Small intestine (tissue), 7 donors: ENCODE measurements at regions not wholly inside any gene's neighbourhood (a gene's known extent, or its start where the extent isn't known, plus 50 kb on each side); places are given as distances from the start of the nearest gene placed in this dataset.
"Not testable (repeated sequence)": the region's sequence is repeated elsewhere in the genome, so short reads cannot be mapped to it uniquely, and the experiment has no call there.

Experiments
- DNase-seq, 2 donors: peaks; one replicate each; pipeline versions ENCODE4 v3.0.0 to v3.0.0-alpha.2; 2013
- FAIRE-seq: peaks from 2 replicates; lab custom pipeline; 2012; peaks lifted over from hg19 to GRCh38; lab: Jason Lieb, UNC
- H3K27ac ChIP-seq, 3 donors: one replicate each; pipeline ENCODE4 v1.5.1; 2013; ENCODE audit warnings: low read length in 2 of 3, mild to moderate bottlenecking in 2 of 3, control low read depth in 1 of 3, inconsistent platforms in 1 of 3, low read depth in 1 of 3, moderate library complexity in 1 of 3
- H3K27me3 ChIP-seq, 3 donors: one replicate each; pipeline ENCODE4 v1.6.1; 2013; ENCODE audit warnings: low read length in 3 of 3, inconsistent platforms in 1 of 3; ENCODE audit not compliant: control insufficient read depth in 3 of 3, insufficient read depth in 3 of 3
- H3K36me3 ChIP-seq, 3 donors: one replicate each; pipeline ENCODE4 v1.6.1; 2013; ENCODE audit warnings: low read length in 3 of 3, inconsistent platforms in 1 of 3, low read depth in 1 of 3, mild to moderate bottlenecking in 1 of 3, moderate library complexity in 1 of 3; ENCODE audit not compliant: control insufficient read depth in 3 of 3, insufficient read depth in 2 of 3
- H3K4me1 ChIP-seq, 3 donors: one replicate each; pipeline ENCODE4 v1.6.1; 2013; ENCODE audit warnings: low read length in 2 of 3, inconsistent platforms in 1 of 3, low read depth in 1 of 3, mild to moderate bottlenecking in 1 of 3, moderate library complexity in 1 of 3; ENCODE audit not compliant: control insufficient read depth in 3 of 3, insufficient read depth in 2 of 3
- H3K4me3 ChIP-seq, 3 donors: one replicate each; pipeline ENCODE4 v1.5.1; 2013; ENCODE audit warnings: low read length in 3 of 3, control low read depth in 1 of 3, inconsistent platforms in 1 of 3, low read depth in 1 of 3, mild to moderate bottlenecking in 1 of 3, moderate library complexity in 1 of 3
- H3K9me3 ChIP-seq, 2 donors: one replicate each; pipeline ENCODE4 v1.6.1; 2013; ENCODE audit warnings: low read depth in 1 of 2, low read length in 1 of 2; ENCODE audit not compliant: control insufficient read depth in 2 of 2, insufficient read depth in 1 of 2
- WGBS, 3 donors: extraction: QIAGEN DNeasy Blood & Tissue Kit; methylation state at CpG; one replicate each; pipeline ENCODE4 v1.1.7; 2013; 5-methylcytosine and 5-hydroxymethylcytosine counted together
- donor health status: healthy with polysubstance abuse.
- donor health status: control.
- donor health status: control.
- donor health status: Bipolar disorder and iron deficiency.
- donor health status: healthy.

- DNase-seq, result peak; percentile 14 to 40
- 73 to 86% (median 86%) methylated on average over 4 of the region's 4 CpGs for WGBS, 3 donors
- no peaks in the 10 kb centered on the region for H3K36me3 ChIP-seq
- H3K4me3 ChIP-seq, result no peak overlapping the region
- no peaks in the 10 kb centered on the region for H3K27me3 ChIP-seq
- H3K27ac ChIP-seq, result no peak overlapping the region
- FAIRE-seq, result no peak
- peaks cover 0 to 3% (median 0%) of the 10 kb centered on the region in 3 donors for H3K4me1 ChIP-seq
- H3K9me3 ChIP-seq, result no peaks in the 10 kb centered on the region
These were observed 409.7 kb upstream of the PIK3R1 start for GRCh38 chr5:67805666-67806348.

- Histone ChIP-seq H3K4me3 (no peak overlapping the region), H3K27ac (no peak overlapping the region), H3K27me3 (no peaks in the 10 kb centered on the region), H3K9me3 (peaks cover 0 to 9% of the 10 kb centered on the region in 2 donors), H3K36me3 (no peaks in the 10 kb centered on the region), H3K4me1 (peaks cover 0 to 3% (median 0%) of the 10 kb centered on the region in 3 donors)
- 70 to 89% (median 79%) methylated on average over 2 of the region's 2 CpGs for WGBS, 3 donors
- FAIRE-seq (no peak), DNase-seq (no peak)
These were observed 412.8 kb upstream of the PIK3R1 start for GRCh38 chr5:67802766-67803165.

DNA sequence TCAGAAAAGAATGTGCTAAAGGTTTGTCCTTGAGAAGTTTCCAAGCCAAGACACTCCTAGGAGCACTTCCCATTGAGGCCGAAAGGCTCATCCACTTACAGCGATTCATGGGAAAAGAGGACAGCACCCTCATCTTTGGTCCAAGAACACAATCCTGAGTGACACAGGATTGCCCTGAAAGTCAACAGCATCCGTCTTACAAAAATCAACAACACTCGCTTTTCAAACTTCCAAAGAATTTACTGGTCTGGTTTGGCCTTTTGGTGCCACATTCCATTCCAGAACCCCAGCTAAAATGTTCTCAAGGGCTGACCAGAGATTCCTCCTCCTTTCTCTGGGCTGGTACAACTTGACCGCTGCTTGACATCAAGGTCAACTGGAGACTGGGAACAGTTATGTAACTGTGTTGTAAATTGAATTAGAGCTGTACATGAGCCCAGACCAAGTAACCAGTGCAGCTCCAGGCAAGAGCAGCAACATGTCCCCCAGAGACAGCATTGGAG is 415.8 kb upstream of the PIK3R1 start:
- Histone ChIP-seq H3K27me3 (no peaks in the 10 kb centered on the region), H3K4me3 (no peak overlapping the region), H3K36me3 (no peaks in the 10 kb centered on the region), H3K27ac (no peak overlapping the region), H3K9me3 (peaks cover 0 to 9% of the 10 kb centered on the region in 2 donors), H3K4me1 (no peaks in the 10 kb centered on the region)
- DNase-seq (no peak), FAIRE-seq (no peak)
- WGBS, 3 donors, result 75 to 92% (median 92%) methylated on average over 5 of the region's 5 CpGs

GRCh38 chr5:67798470-67798869 is 417.1 kb upstream of the PIK3R1 start:
- not testable (repeated sequence) for DNase-seq, H3K27me3 ChIP-seq, H3K4me1 ChIP-seq, H3K9me3 ChIP-seq, H3K27ac ChIP-seq, H3K36me3 ChIP-seq, H3K4me3 ChIP-seq, FAIRE-seq
- WGBS, 3 donors, result 77 to 92% (median 86%) methylated on average over 5 of the region's 5 CpGs

- 88 to 91% (median 88%) methylated on average over 5 of the region's 5 CpGs for WGBS, 3 donors
- no peaks in the 10 kb centered on the region for H3K36me3 ChIP-seq
- H3K4me3 ChIP-seq, result no peak overlapping the region
- H3K27ac ChIP-seq, result no peak overlapping the region
- peaks cover 0 to 9% of the 10 kb centered on the region in 2 donors for H3K9me3 ChIP-seq
- no peaks in the 10 kb centered on the region for H3K27me3 ChIP-seq
- H3K4me1 ChIP-seq, result no peaks in the 10 kb centered on the region
- DNase-seq, result no peak
- no peak for FAIRE-seq
These were observed 419.6 kb upstream of the PIK3R1 start for GRCh38 chr5:67795781-67796477.

DNA sequence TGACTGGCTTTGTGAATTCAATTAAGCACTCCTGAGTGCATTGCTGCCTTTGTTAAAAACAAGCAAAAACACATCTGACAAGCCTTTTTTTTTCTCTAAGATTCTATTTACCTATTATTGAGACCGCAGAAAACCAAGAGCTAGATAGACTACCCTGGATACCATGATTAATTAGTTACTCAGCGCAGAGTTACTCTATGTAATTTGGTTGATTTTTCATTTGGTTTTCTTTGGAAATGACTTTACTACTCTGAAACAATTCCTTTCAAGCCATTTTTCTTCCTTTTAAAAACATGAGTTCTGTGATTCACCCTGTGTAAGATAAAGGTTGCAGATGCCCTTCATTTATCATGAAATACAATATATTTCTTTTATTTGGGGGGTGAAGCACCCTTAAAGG is 421.6 kb upstream of the PIK3R1 start:
- no peaks in the 10 kb centered on the region for H3K36me3 ChIP-seq
- H3K4me1 ChIP-seq, result no peaks in the 10 kb centered on the region
- DNase-seq (no peak), FAIRE-seq (no peak)
- H3K27me3 ChIP-seq, result no peaks in the 10 kb centered on the region
- peaks cover 0 to 3% of the 10 kb centered on the region in 2 donors for H3K9me3 ChIP-seq
- no peak overlapping the region for H3K27ac ChIP-seq
- no peak overlapping the region for H3K4me3 ChIP-seq
- 93 to 98% (median 97%) methylated on average over 2 of the region's 2 CpGs for WGBS, 3 donors

DNA sequence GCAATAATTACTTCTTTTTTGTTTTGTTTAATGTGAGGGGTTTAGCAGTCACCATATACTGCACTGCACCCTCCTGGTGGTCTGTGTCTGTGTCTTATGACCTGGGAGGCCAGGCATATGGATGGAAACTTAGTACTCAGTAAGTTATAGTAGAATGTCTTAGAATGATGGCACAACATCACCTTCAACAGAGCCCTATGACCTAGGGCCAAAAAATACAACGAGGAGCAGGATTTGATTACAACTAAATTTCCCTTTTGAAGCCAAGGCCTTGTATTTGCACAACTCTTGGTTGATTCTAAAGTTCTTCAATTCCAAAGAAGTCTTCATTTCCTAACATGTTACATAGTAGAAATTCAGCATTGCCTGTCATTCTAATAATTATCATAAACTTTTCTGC is 422.1 kb upstream of the PIK3R1 start:
- FAIRE-seq (no peak), DNase-seq (no peak)
- no peak overlapping the region for H3K27ac ChIP-seq
- H3K27me3 ChIP-seq, result no peaks in the 10 kb centered on the region
- no peaks in the 10 kb centered on the region for H3K4me1 ChIP-seq
- H3K4me3 ChIP-seq, result no peak overlapping the region
- WGBS, 3 donors, result 52 to 68% (median 68%) methylated on average over 1 of the region's 1 CpG
- no peaks in the 10 kb centered on the region for H3K9me3 ChIP-seq
- no peaks in the 10 kb centered on the region for H3K36me3 ChIP-seq

- Histone ChIP-seq H3K27ac (no peak overlapping the region), H3K36me3 (no peaks in the 10 kb centered on the region), H3K27me3 (no peaks in the 10 kb centered on the region), H3K9me3 (no peaks in the 10 kb centered on the region), H3K4me3 (no peak overlapping the region), H3K4me1 (no peaks in the 10 kb centered on the region)
- FAIRE-seq, result no peak
- no peak for DNase-seq
- 83 to 94% (median 90%) methylated on average over 3 of the region's 3 CpGs for WGBS, 3 donors
These were observed 422.7 kb upstream of the PIK3R1 start for GRCh38 chr5:67792891-67793290.
